ENCODE measurements at regions not wholly inside any gene's neighbourhood (a gene's known extent, or its start where the extent isn't known, plus 50 kb on each side); places are given as distances from the start of the nearest gene placed in this dataset.

DNA sequence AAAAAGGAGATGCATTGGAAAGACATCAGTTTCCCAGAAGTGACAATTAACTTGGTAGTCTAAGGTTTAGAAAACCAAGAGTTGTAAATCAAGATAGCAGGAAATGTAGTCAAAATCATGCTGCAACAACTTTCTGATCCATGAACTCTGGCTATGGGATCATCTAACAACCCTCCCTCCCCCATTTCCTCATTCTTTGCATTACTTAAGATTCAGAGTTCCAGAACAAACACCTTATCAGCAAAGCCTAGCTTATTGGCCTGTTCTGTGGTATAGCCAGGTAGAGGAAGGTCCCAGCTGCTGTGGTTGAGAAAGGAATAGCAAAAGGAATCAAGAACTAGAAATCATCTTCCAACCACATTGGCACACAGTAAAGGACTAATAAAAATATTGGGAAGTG, 651.1 kb downstream of the METTL15 start:
- Histone ChIP-seq H3K4me1 (ENCODE audit: control insufficient read depth in 2 of 2, insufficient read depth in 2 of 2, low read length in 1 of 2) (no peaks in the 10 kb centered on the region), H3K27me3 (ENCODE audit: control insufficient read depth in 1 of 2, insufficient read depth in 2 of 2, low read length in 2 of 2) (no peaks in the 10 kb centered on the region), H3K27ac (ENCODE audit: low read depth in 2 of 2, low read length in 1 of 2) (no peak overlapping the region), H3K36me3 (ENCODE audit: control insufficient read depth in 2 of 2, insufficient read depth in 2 of 2, low read length in 1 of 2) (no peaks in the 10 kb centered on the region), H3K4me3 (ENCODE audit: low read depth in 1 of 2, low read length in 2 of 2) (no peak overlapping the region), H3K9me3 (ENCODE audit: control insufficient read depth in 2 of 2, insufficient read depth in 1 of 2, low read depth in 1 of 2, low read length in 1 of 2) (no peaks in the 10 kb centered on the region)

DNA sequence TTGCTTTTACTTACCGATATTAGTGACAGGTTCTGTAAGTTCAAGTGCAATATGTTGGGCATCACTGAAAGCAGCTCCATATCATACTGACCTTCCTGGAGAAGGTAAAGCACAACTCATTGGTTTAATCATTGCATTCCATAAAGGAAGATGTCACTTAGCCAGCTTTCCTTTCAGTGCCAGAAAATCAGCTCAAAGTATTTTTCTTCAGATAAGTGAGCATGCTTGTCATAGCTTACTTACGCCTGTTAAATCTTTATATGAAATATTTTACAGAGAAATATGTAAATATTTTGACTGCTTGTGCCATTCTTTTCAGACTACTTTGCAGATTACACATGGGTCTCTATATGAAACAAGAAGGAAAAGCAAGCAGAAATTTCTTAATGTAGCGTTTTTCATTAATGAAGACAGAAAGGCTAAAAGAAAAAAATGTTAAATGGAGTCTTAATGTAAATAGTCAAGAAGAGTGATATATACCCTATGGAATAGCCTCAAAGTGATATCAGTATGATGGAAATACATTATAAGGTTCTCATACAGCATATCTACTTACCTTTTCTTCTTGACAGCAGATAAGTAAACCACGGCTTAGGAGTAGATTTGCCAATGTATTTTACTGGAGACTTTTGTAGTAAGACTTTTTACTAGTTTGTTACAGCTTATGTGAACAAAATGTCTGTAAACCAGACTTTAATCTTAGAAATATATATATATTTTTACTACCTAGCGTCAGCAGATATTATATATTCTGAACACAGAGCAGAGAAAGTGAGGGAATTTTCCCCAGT, 649.7 kb downstream of the METTL15 start:
- H3K4me3 ChIP-seq (ENCODE audit: low read depth in 1 of 2, low read length in 2 of 2), result no peak overlapping the region
- no peak overlapping the region for H3K27ac ChIP-seq (ENCODE audit: low read depth in 2 of 2, low read length in 1 of 2)
- H3K4me1 ChIP-seq (ENCODE audit: control insufficient read depth in 2 of 2, insufficient read depth in 2 of 2, low read length in 1 of 2), result no peaks in the 10 kb centered on the region
- WGBS, 2 donors, result 76 to 79% methylated on average over 5 of the region's 5 CpGs
- no peaks in the 10 kb centered on the region for H3K36me3 ChIP-seq (ENCODE audit: control insufficient read depth in 2 of 2, insufficient read depth in 2 of 2, low read length in 1 of 2)
- no peaks in the 10 kb centered on the region for H3K27me3 ChIP-seq (ENCODE audit: control insufficient read depth in 1 of 2, insufficient read depth in 2 of 2, low read length in 2 of 2)
- H3K9me3 ChIP-seq (ENCODE audit: control insufficient read depth in 2 of 2, insufficient read depth in 1 of 2, low read depth in 1 of 2, low read length in 1 of 2), result no peaks in the 10 kb centered on the region

DNA sequence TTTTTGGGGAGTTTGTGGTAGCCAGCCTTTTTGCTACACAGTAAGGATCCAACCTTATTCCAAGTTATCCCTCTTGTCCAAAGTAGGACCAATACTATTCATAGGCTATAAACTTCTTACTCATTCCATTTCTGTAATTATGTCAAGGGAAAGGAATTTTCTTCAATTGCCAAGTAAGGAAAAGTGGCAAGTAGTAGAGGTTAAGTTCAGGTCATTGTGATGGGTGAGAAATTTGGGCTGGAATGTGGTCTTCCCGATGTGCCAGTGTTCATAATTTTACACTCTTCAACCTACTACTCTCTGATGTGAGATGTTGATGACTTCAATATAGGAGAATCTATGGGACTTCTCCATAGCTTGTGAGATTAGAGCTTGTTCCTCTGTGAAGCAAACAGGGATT, 648.8 kb downstream of the METTL15 start:
- Histone ChIP-seq H3K27me3 (ENCODE audit: control insufficient read depth in 1 of 2, insufficient read depth in 2 of 2, low read length in 2 of 2) (no peaks in the 10 kb centered on the region), H3K9me3 (ENCODE audit: control insufficient read depth in 2 of 2, insufficient read depth in 1 of 2, low read depth in 1 of 2, low read length in 1 of 2) (no peaks in the 10 kb centered on the region), H3K36me3 (ENCODE audit: control insufficient read depth in 2 of 2, insufficient read depth in 2 of 2, low read length in 1 of 2) (no peaks in the 10 kb centered on the region), H3K4me1 (ENCODE audit: control insufficient read depth in 2 of 2, insufficient read depth in 2 of 2, low read length in 1 of 2) (no peaks in the 10 kb centered on the region), H3K4me3 (ENCODE audit: low read depth in 1 of 2, low read length in 2 of 2) (no peak overlapping the region), H3K27ac (ENCODE audit: low read depth in 2 of 2, low read length in 1 of 2) (no peak overlapping the region)
- 41 to 66% methylated on average over 1 of the region's 1 CpG for WGBS, 2 donors

DNA sequence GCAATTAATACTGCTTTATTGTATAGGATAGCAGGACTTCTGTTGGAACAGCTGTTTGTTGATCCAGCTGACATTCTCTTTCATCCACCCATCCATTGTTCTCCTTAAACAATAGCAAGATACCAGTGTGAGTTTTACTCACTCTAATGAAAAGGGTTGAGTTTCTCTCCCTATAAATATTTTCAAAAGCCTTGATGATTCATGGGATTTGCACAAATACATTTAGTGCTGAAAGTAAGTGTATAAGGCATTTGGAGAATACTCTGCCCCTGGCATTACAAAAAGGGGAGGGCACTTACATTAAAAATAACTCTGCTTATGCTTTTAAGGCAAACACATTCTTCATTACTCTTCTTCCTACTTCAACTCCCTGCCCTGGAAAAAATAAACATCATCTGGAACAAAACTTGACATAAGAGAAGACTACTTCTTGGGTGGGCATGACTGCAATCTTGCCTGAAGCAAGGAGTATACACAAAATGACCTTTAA, 634.9 kb downstream of the METTL15 start:
- no peaks in the 10 kb centered on the region for H3K27me3 ChIP-seq (ENCODE audit: control insufficient read depth in 1 of 2, insufficient read depth in 2 of 2, low read length in 2 of 2)
- H3K4me1 ChIP-seq (ENCODE audit: control insufficient read depth in 2 of 2, insufficient read depth in 2 of 2, low read length in 1 of 2), result no peaks in the 10 kb centered on the region
- no peak overlapping the region for H3K4me3 ChIP-seq (ENCODE audit: low read depth in 1 of 2, low read length in 2 of 2)
- H3K36me3 ChIP-seq (ENCODE audit: control insufficient read depth in 2 of 2, insufficient read depth in 2 of 2, low read length in 1 of 2), result no peaks in the 10 kb centered on the region
- H3K9me3 ChIP-seq (ENCODE audit: control insufficient read depth in 2 of 2, insufficient read depth in 1 of 2, low read depth in 1 of 2, low read length in 1 of 2), result no peaks in the 10 kb centered on the region
- no peak overlapping the region for H3K27ac ChIP-seq (ENCODE audit: low read depth in 2 of 2, low read length in 1 of 2)

DNA sequence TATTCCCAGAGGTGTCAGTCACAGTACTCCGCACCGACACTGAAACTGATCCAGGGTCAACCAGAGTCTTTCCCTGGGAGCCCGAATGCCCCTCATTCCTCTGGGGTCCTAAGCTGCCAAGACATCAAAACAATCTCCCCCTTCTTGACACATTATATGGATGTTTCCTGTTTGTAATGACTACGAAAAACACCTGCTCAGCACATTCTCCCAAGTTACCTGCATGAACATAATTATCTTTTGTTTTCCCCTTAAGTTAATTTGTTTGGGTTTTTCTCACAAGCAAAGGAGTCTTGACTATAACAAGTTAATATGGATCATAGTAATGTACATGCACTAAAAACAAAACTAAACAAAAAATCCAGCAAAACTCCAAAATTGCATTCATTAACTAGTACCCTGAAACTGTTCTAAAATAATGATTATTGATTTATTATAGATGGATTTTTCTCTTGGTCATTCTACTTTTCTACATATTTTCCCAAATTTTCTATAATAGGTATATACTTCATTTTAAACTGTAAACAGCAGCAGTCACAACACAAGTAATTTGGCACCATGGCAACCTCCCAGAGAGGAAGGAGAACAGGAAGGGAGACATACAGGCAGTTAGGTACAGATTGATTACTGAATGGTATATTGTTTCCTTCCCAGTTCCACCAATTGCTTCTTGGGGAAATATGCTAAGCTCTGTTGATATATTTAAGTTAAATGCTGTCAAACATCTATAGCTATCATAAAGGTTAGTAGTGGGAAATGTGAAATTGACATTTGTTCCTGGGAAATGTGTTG, 631.5 kb downstream of the METTL15 start:
- 69 to 73% methylated on average over 4 of the region's 4 CpGs for WGBS, 2 donors

DNA sequence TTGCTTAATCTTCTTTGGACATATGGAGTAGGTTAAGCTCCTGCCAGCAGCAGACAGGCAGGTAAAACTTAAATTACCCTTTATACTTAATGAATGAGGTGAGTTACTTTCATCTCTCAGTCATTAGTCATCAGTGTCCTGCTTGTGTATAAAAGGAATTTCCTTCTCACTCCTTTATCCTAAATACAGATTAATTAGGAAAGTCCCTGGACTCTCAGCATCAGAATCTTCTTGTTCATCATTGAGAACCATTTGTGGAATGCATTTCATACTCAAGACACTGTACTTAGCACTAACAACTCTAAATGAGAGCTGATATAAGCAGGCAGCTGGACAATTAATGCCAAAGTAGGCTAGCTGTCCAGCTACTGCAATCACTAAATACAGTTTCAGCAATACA, 630.4 kb downstream of the METTL15 start:
- Histone ChIP-seq H3K27ac (ENCODE audit: low read depth in 2 of 2, low read length in 1 of 2) (no peak overlapping the region), H3K27me3 (ENCODE audit: control insufficient read depth in 1 of 2, insufficient read depth in 2 of 2, low read length in 2 of 2) (no peaks in the 10 kb centered on the region), H3K36me3 (ENCODE audit: control insufficient read depth in 2 of 2, insufficient read depth in 2 of 2, low read length in 1 of 2) (no peaks in the 10 kb centered on the region), H3K9me3 (ENCODE audit: control insufficient read depth in 2 of 2, insufficient read depth in 1 of 2, low read depth in 1 of 2, low read length in 1 of 2) (no peaks in the 10 kb centered on the region), H3K4me1 (ENCODE audit: control insufficient read depth in 2 of 2, insufficient read depth in 2 of 2, low read length in 1 of 2) (no peaks in the 10 kb centered on the region), H3K4me3 (ENCODE audit: low read depth in 1 of 2, low read length in 2 of 2) (no peak overlapping the region)

More for the DNA sequence above, 631.5 kb downstream of the METTL15 start:
- Histone ChIP-seq H3K36me3 (ENCODE audit: control insufficient read depth in 2 of 2, insufficient read depth in 2 of 2, low read length in 1 of 2) (no peaks in the 10 kb centered on the region), H3K27me3 (ENCODE audit: control insufficient read depth in 1 of 2, insufficient read depth in 2 of 2, low read length in 2 of 2) (no peaks in the 10 kb centered on the region), H3K27ac (ENCODE audit: low read depth in 2 of 2, low read length in 1 of 2) (no peak overlapping the region), H3K4me1 (ENCODE audit: control insufficient read depth in 2 of 2, insufficient read depth in 2 of 2, low read length in 1 of 2) (no peaks in the 10 kb centered on the region), H3K9me3 (ENCODE audit: control insufficient read depth in 2 of 2, insufficient read depth in 1 of 2, low read depth in 1 of 2, low read length in 1 of 2) (no peaks in the 10 kb centered on the region), H3K4me3 (ENCODE audit: low read depth in 1 of 2, low read length in 2 of 2) (no peak overlapping the region)

DNA sequence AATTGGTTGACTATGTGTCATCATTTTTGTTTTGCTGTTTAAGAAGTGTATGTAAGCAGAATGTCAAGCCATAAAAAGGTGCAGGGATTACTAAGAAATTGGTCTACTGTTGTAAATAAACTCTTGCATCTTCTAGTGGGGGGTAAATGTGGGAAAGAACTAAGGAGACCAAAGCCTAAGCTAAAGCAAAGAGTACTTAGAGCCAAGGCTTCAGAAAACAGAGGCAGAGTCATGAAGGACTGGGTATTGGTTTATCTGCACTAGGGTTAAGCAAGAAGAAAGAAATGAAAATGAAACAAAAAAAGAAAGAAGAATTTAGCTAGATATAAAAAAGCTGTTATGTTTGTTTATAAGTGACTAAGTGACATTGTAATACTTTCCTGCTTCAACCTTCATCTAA, 628.1 kb downstream of the METTL15 start:
- Histone ChIP-seq H3K27ac (ENCODE audit: low read depth in 2 of 2, low read length in 1 of 2) (no peak overlapping the region), H3K36me3 (ENCODE audit: control insufficient read depth in 2 of 2, insufficient read depth in 2 of 2, low read length in 1 of 2) (no peaks in the 10 kb centered on the region), H3K27me3 (ENCODE audit: control insufficient read depth in 1 of 2, insufficient read depth in 2 of 2, low read length in 2 of 2) (no peaks in the 10 kb centered on the region), H3K9me3 (ENCODE audit: control insufficient read depth in 2 of 2, insufficient read depth in 1 of 2, low read depth in 1 of 2, low read length in 1 of 2) (no peaks in the 10 kb centered on the region), H3K4me3 (ENCODE audit: low read depth in 1 of 2, low read length in 2 of 2) (no peak overlapping the region), H3K4me1 (ENCODE audit: control insufficient read depth in 2 of 2, insufficient read depth in 2 of 2, low read length in 1 of 2) (no peaks in the 10 kb centered on the region)

DNA sequence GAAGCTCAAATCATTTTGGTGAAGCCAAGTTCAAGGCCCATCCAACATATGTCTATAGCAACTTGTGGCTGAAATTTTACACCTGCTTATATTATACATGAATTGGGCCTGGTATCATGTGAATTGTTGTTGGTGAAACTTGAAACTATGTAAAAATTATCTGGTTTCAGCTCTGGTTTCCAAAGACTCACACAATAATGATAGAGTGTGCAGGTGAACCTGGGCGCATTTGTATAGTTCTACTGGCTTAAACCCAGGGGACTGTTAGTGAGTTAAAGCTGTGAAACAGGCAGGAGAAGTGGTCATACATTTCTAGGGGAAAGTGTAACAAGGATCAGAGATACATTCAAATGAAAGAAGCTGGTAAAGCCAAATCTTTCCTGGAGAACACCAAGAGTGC, 627.3 kb downstream of the METTL15 start:
- Histone ChIP-seq H3K36me3 (ENCODE audit: control insufficient read depth in 2 of 2, insufficient read depth in 2 of 2, low read length in 1 of 2) (no peaks in the 10 kb centered on the region), H3K4me1 (ENCODE audit: control insufficient read depth in 2 of 2, insufficient read depth in 2 of 2, low read length in 1 of 2) (no peaks in the 10 kb centered on the region), H3K27me3 (ENCODE audit: control insufficient read depth in 1 of 2, insufficient read depth in 2 of 2, low read length in 2 of 2) (no peaks in the 10 kb centered on the region), H3K4me3 (ENCODE audit: low read depth in 1 of 2, low read length in 2 of 2) (no peak overlapping the region), H3K27ac (ENCODE audit: low read depth in 2 of 2, low read length in 1 of 2) (no peak overlapping the region), H3K9me3 (ENCODE audit: control insufficient read depth in 2 of 2, insufficient read depth in 1 of 2, low read depth in 1 of 2, low read length in 1 of 2) (no peaks in the 10 kb centered on the region)
- 84 to 97% methylated on average over 1 of the region's 1 CpG for WGBS, 2 donors

DNA sequence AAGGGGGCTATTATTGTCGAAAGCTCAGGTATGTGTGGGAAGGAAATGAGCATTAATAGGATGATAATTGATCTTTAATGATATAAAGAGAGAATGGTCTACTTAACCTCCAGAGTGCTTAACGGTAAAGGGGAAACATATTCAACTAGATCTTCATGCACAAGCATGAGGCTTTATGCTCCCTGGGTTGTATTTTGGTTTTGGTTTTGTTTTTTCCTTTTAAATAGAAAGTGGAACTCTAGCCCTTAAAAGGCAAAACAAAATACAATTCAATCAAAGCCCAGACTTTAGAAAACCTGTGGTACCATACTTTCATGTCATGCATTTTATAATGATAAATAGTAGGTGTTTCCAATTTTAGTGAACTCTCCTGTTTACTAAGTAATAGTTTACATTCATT, 622.7 kb downstream of the METTL15 start:
- H3K9me3 ChIP-seq (ENCODE audit: control insufficient read depth in 2 of 2, insufficient read depth in 1 of 2, low read depth in 1 of 2, low read length in 1 of 2), result no peaks in the 10 kb centered on the region
- H3K4me1 ChIP-seq (ENCODE audit: control insufficient read depth in 2 of 2, insufficient read depth in 2 of 2, low read length in 1 of 2), result no peaks in the 10 kb centered on the region
- H3K27ac ChIP-seq (ENCODE audit: low read depth in 2 of 2, low read length in 1 of 2), result no peak overlapping the region
- 78 to 80% methylated on average over 2 of the region's 2 CpGs for WGBS, 2 donors
- H3K4me3 ChIP-seq (ENCODE audit: low read depth in 1 of 2, low read length in 2 of 2), result no peak overlapping the region
- no peaks in the 10 kb centered on the region for H3K27me3 ChIP-seq (ENCODE audit: control insufficient read depth in 1 of 2, insufficient read depth in 2 of 2, low read length in 2 of 2)
- no peaks in the 10 kb centered on the region for H3K36me3 ChIP-seq (ENCODE audit: control insufficient read depth in 2 of 2, insufficient read depth in 2 of 2, low read length in 1 of 2)

DNA sequence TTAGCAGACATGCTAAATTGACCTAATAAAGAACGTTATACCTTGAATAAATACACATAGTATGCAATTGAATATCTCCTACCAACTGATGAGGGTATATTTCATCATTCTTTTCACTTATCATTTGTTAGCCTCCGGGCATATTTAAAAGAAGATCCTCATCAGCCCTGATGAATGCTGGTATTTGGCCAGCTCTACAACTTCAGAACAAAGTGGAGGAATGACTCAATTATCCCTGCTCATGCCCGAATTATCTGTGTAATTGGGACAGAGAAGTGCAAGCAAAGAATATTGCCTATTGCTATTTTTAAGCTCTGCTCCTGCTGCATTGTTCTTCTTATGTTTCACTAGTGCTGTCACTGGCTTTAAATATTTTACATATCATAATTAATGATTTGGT, 622.1 kb downstream of the METTL15 start:
- Histone ChIP-seq H3K4me1 (ENCODE audit: control insufficient read depth in 2 of 2, insufficient read depth in 2 of 2, low read length in 1 of 2) (no peaks in the 10 kb centered on the region), H3K36me3 (ENCODE audit: control insufficient read depth in 2 of 2, insufficient read depth in 2 of 2, low read length in 1 of 2) (no peaks in the 10 kb centered on the region), H3K9me3 (ENCODE audit: control insufficient read depth in 2 of 2, insufficient read depth in 1 of 2, low read depth in 1 of 2, low read length in 1 of 2) (no peaks in the 10 kb centered on the region), H3K27ac (ENCODE audit: low read depth in 2 of 2, low read length in 1 of 2) (no peak overlapping the region), H3K27me3 (ENCODE audit: control insufficient read depth in 1 of 2, insufficient read depth in 2 of 2, low read length in 2 of 2) (no peaks in the 10 kb centered on the region), H3K4me3 (ENCODE audit: low read depth in 1 of 2, low read length in 2 of 2) (no peak overlapping the region)
- 43 to 57% methylated on average over 3 of the region's 3 CpGs for WGBS, 2 donors

Measured in esophagus (tissue), 2 donors.